Hippocampal formation (tissue), 2 donors: ENCODE measurements at regions not wholly inside any gene's neighbourhood (a gene's known extent, or its start where the extent isn't known, plus 50 kb on each side); places are given as distances from the start of the nearest gene placed in this dataset.

ENCODE experiments used
- DNase-seq, 2 donors: peaks; one replicate each; lab custom pipeline; 2025; lab: John Stamatoyannopoulos, UW

DNA sequence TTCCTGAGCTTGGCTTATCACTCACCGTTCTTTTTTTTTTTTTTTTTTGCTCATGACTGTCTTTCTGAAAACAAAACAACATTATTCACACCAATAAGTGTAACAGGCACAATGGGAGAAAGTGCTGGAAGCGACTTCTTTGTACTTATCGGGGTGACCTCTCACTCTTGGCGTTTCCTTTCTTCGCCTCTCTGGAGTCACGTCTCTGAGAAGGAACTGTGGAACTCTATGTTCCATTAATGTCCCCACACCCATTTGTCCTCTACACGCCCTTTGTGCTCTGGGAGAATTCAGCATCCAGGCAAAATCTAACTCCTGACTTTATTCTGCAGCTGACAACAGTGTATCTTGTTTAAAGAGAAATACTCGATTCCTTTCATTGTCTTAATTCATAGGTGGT is 70.8 kb upstream of the FAM204A start:
- DNase-seq: no peak

DNA sequence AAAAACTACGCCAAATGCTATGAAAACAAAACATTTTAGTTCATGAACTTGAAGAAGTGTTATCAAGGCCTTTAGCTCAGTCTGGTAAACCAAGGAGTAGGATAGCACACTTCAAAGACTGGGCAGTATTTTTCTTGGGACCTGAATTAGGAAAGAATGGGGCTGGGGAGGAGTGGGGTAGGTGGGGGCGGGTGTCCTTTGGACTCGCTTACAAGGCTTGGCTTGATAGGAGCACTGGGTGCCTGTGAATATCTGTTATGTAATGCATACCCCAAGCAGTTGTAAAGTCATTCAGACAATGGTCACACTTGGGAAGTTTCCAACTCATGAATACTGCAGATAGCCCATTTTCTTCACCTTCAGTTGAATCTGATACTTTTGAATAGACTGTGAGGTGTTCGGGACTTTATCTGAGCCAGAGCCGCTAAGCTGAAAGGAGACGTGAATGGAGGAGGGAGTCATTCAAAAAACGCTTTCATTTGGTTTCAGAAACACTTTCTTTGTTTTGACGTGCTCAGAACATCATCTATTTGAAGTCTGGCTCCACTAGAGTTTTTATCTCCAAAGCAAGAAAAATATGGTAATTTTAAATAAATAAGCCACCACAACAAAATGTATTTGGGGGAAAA is 70.1 kb upstream of the FAM204A start:
- no peak for DNase-seq

DNA sequence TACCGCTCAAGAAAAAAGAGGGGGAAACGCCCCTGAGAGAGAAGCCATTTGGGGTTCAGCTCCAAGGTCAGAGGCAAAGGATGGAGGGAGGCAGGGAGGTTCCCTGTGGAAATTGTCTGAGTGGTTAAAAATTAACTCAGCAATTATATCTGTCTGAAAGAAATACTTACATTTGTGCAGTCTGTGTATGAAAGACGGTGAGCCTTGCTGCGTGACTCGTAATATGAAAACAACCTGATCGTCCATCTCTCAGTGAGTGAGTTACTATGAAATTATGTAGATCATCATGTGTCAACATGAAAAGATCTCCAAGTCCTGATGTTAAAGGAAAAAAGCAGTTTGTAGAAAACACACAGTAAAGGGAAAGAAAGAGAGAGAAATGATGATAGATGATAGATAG is 67.2 kb upstream of the FAM204A start:
- DNase-seq: no peak

DNA sequence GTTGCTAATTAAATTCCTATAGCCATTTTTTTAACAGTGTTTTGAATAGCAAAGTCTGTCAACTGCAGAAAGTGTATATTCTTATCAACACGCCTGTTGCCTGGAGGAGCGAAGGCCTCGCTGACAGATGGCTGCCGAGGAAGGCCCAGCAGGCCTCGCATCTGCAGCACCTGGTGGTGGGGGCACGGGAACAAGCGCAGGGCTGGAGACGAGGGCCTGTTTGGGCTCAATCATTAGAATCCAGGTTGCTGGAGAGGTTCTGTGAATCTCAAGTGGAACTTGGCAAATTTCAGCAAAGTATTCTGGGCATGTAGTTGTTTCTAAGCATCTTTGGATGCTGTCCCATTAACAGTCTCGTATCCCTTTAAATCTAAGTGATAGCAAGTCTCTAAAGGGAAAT is 66.1 kb upstream of the FAM204A start:
- no peak for DNase-seq

DNA sequence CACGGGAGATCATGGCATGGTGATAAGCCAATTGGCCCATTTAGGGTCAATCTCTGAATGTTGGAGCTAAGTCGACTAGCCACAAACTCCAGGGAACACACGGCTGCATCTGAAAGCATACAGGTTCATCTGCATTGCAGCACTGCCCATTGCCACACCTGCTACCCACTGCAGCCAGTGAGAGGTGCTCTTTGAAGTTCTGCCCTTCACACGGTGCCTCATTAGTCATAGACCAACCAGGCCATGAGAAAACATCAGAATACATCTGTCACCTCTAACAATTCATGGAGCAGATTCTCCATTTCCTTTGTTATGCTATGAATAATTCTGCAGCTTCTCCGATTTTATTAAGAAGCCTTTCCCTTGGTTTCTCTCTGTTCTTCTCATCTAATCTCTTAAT is 65.7 kb upstream of the FAM204A start:
- DNase-seq: no peak

DNA sequence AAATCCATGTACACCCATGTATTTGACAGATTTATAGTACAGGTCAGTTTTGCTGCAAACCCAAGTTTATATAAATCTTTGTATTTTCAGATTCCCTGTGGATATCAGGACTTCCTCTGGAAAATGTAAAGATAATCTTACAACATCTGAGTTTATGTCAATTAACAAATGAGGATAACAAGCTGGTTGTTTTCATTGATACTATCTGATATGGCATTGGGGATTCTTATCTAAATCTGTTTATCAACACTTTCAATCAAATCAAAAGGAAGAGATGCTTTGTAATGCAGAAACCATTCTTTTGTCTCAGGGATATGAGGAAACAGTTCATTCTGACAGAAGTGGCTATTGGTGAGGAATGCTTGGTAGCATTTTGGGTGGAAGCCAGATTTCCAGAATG is 64.9 kb upstream of the FAM204A start:
- DNase-seq: no peak

DNA sequence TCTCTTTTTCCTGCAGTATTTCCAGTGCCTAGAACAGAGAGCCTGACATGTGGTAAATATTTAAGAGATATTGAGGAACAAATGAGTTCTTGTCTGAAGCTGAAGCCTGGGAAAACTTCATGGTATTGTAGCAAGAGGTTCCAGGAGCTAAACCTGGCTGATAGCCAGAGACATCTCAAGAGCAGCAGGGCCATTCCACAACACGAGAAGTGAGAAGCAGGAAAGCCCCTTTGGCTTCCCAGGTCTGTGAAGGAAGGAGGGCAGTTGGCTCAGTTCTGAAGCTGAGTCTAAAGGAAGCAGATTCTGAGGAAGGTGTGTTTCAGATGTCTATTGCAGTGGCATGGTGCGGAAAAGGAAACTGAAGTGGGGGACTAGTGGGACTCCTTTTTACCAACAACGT is 63.8 kb upstream of the FAM204A start:
- no peak for DNase-seq

DNA sequence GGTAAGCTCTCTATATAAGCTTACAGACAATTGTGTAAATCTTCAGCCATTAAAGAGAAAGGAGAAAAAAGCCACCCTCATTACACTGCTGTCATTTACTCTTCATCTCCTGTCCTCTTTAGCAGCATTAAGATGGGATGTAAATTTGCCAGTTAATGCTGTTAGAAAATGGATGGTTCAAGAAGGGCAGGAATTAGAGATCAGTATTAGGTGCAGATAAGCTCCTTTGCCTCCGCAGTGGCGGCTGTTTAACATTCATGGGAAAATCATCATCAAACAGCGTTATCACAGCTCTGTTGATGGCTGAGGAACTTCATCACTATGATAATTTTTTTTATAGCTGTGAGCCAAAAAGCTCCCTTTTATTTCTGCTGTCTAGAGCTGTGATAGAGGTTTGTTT is 61.8 kb upstream of the FAM204A start:
- DNase-seq: no peak

DNA sequence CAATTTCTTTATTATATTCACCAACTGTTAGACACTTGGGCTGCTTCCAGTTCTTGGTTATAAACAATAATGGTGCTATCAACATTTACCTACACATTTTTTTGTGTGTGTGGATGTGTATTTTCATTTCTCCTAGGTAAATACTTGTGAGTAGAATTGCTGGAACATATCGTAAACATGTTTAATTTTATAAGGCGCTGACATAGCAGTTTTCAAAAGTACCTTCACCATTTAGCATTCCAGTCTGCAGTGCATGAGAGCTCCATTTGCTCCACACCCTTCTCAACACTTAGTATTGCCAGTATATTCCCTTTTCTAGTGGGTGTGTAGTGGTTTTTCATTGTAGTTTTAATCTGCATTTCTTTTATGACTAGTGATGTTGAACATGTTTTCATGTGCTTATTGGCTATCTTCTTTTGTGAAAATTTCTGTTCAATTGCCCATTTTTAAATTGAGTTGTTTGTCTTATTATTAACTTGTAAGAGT is 59.6 kb upstream of the FAM204A start:
- no peak for DNase-seq

DNA sequence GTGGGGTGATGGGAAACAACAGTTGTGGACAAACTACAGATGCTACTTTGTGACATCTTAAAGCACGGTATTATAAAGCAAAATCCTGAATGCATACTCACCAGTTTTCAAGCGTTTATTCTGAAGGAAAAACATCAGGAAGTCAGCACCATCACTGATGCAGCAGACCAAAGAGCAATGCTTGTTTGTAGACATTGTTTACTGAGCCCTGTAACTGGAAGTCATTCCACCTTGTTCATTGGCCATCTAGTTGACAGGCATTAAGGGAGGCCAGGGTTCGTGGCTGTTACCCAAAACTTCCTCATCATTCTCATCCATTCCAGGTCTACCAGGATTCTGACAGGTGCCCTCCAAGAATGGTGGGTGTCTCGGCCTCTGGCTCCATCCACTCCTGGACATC is 55.3 kb upstream of the FAM204A start:
- no peak for DNase-seq

DNA sequence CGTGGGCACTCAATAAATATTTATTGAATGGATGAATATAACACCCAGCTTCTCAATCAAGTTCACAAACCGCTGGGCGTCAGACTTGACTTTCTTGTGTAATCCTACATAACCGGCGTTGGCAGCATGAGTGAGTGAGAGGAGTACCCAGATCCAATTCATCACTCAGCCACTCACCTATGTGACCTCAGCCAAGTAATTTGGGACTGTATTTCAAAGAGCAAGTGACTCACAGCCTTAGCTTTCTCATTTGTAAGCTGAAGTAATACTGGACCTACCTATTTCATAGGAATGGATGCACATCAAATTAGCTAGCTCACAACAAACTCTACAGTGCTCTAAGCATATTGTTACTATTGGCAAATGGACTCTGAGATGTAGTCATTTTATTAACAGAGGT is 53.8 kb upstream of the FAM204A start:
- no peak for DNase-seq

DNA sequence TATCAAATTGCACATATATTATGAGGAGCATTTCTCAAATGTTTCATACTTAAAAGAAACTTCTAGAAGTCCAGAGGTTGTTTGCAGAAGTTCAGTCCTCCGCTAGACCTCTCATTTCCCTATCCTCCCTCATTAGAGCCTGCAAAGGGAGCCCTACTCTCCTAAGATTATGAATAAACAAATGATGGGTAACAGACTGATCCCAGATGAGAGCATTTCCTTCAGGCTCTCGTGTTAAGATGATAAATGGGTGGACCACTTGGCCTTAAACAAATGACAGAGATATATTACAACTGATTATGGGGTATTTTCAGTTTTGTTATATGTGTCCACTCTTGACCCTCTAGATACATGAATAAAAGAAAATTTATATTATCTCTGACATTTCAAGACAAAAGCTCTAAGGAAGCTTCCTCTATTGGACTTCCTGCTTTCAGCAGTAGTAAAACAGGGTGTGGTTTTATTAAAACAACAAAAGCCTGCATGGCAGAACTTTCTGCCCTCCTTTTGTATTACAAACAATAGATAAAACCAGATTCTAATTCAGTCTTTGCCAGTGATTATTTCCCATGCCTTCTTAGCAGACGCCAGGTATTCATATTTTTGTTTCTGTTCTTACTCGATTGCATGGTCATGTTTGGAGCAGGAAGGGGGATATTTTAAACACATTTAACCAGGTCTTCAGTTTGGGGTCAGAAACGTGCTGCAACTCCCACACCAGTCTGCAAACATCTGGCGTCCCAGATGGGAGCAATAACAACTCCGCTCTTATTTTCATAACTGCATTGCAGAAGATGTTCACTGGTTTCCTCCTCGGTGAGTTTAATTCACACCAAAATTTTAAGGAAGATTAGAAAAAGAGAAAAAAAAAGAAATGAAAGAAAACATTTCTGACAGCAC is 52.4 kb upstream of the FAM204A start:
- no peak for DNase-seq

DNA sequence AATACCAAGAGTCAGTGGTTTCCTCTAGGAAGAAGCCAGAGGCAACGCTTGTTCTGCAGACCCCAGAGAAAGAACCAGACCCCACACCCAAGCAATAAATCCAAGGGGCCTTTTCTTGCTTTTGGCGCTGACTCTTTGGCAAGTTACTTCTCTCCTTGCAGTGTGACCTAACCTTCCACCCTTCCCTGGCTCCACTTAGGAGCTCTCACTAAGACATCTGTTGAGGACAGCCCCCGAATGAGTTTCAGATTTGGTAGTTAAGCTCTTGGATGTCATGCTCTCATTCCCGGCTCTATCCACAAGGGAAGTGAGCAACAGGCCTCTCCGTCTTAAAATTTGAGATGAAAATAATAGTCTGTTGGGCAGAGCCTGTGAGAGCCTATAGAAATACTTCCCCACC is 50.6 kb upstream of the FAM204A start:
- DNase-seq: no peak
